ENCODE measurements at regions not wholly inside any gene's neighbourhood (a gene's known extent, or its start where the extent isn't known, plus 50 kb on each side); places are given as distances from the start of the nearest gene placed in this dataset.
A peak's percentile ranks its signal among the peaks of the same experiment; 100 is the strongest.

DNA sequence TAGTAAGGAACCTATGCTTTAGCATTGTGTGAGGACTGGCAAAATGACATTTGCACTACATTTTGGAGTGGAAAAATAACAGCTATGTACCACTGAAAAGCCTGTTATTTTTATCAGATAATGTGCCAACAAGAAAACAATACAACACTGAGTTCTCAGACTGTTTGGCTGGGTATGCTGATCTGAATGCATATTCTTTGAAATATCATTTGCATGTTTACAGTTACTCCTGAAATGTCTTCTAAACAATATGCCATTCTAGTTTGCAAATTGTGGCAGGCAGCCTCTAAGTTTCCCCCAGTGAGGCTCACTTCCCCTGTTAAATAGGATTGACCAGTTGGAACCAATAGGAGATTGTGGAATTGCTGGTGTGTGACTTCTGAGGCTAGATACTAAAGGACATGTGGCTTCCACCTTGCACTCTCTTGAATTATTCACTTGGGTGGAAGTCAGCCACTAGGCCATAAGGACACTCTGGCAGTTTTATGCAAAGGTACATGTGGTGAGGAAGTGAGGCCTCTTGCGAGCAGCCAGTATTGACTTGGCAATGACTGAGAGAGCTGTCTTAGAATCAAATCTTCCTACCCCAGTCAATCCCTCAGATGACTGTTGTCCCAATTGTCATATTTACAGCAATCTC lies 250.4 kb upstream of the PCSK5 start:
- no peak overlapping the region for H2BK5ac ChIP-seq (ENCODE audit: low read depth, low read length, poor library complexity)
- H3K9me3 ChIP-seq (ENCODE audit: insufficient read depth, low read depth, low read length), result no peaks in the 10 kb centered on the region
- H3K27ac ChIP-seq (ENCODE audit: low read depth, low read length), result no peak overlapping the region
- H3K14ac ChIP-seq (ENCODE audit: low read length), result no peak overlapping the region
- H3K36me3 ChIP-seq (ENCODE audit: control insufficient read depth in 1 of 2, insufficient read depth in 2 of 2, low read length in 2 of 2), result peaks cover 0 to 2% of the 10 kb centered on the region in 2 experiments
- H3K27me3 ChIP-seq (ENCODE audit: insufficient read depth, low read length), result no peaks in the 10 kb centered on the region
- H3K79me2 ChIP-seq (ENCODE audit: control insufficient read depth, insufficient read depth, low read length, poor library complexity), result no peaks in the 10 kb centered on the region
- no peak overlapping the region for H4K12ac ChIP-seq (ENCODE audit: low read depth, low read length)
- no peak for DNase-seq
- H2AFZ ChIP-seq (ENCODE audit: insufficient read depth, low read length, poor library complexity), result no peak overlapping the region
- H2BK120ac ChIP-seq (ENCODE audit: insufficient read depth, low read length, poor library complexity), result no peak overlapping the region
- no peak overlapping the region for H2BK12ac ChIP-seq (ENCODE audit: low read length)
- no peak overlapping the region for H3K4ac ChIP-seq (ENCODE audit: low read depth, low read length)
- H3K23ac ChIP-seq (ENCODE audit: low read length), result no peak overlapping the region
- no peak overlapping the region for H4K91ac ChIP-seq (ENCODE audit: low read depth, low read length)
- no peak overlapping the region for H2AK5ac ChIP-seq (ENCODE audit: low read length)
- H3K4me1 ChIP-seq (ENCODE audit: control insufficient read depth in 1 of 2, insufficient read depth in 2 of 2, low read length in 2 of 2), result no peaks in the 10 kb centered on the region
- H3K4me2 ChIP-seq (ENCODE audit: low read length), result no peak overlapping the region
- H3K18ac ChIP-seq (ENCODE audit: low read length), result no peak overlapping the region
- H3K4me3 ChIP-seq (ENCODE audit: low read depth, low read length), result no peak overlapping the region
- no peaks in the 10 kb centered on the region for H3K79me1 ChIP-seq (ENCODE audit: low read length)
- H3K9ac ChIP-seq (ENCODE audit: low read length), result no peak overlapping the region
- no peak overlapping the region for H4K8ac ChIP-seq (ENCODE audit: low read depth, low read length)
- WGBS (ENCODE audit: extremely low coverage, insufficient coverage, insufficient read length), result no CpG with 5 or more reads among the region's 1 CpG

DNA sequence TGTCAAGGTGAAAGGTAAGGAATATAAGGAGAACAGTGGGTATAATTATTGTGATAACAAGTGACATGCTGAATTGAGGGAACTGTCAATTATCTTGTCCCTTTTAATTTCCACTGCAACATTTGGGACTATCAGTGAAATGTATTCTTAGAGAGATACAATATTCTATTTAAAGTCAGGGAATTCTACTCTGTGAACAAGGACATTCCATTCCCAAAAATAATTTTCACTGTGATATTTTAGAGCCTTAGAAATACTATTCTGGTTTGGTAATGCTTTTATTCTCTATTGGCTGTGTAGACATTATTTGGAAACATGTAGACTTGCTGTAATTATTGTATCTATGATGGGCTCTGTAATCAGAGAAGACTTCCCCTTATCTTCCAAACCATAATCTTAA lies 248.0 kb upstream of the PCSK5 start:
- Histone ChIP-seq H2AK5ac (ENCODE audit: low read length) (no peak overlapping the region), H3K27me3 (ENCODE audit: insufficient read depth, low read length) (no peaks in the 10 kb centered on the region), H3K4me1 (ENCODE audit: control insufficient read depth in 1 of 2, insufficient read depth in 2 of 2, low read length in 2 of 2) (no peaks in the 10 kb centered on the region), H3K79me2 (ENCODE audit: control insufficient read depth, insufficient read depth, low read length, poor library complexity) (no peaks in the 10 kb centered on the region), H2AFZ (ENCODE audit: insufficient read depth, low read length, poor library complexity) (no peak overlapping the region), H2BK12ac (ENCODE audit: low read length) (no peak overlapping the region), H2BK120ac (ENCODE audit: insufficient read depth, low read length, poor library complexity) (no peak overlapping the region), H4K91ac (ENCODE audit: low read depth, low read length) (no peak overlapping the region), H3K4ac (ENCODE audit: low read depth, low read length) (no peak overlapping the region), H2BK5ac (ENCODE audit: low read depth, low read length, poor library complexity) (no peak overlapping the region), H3K9me3 (ENCODE audit: insufficient read depth, low read depth, low read length) (no peaks in the 10 kb centered on the region), H3K27ac (ENCODE audit: low read depth, low read length) (no peak overlapping the region), H3K23ac (ENCODE audit: low read length) (no peak overlapping the region), H3K79me1 (ENCODE audit: low read length) (no peaks in the 10 kb centered on the region), H4K8ac (ENCODE audit: low read depth, low read length) (no peak overlapping the region), H3K4me3 (ENCODE audit: low read depth, low read length) (no peak overlapping the region), H3K4me2 (ENCODE audit: low read length) (no peak overlapping the region), H4K12ac (ENCODE audit: low read depth, low read length) (no peak overlapping the region), H3K36me3 (ENCODE audit: control insufficient read depth in 1 of 2, insufficient read depth in 2 of 2, low read length in 2 of 2) (no peaks in the 10 kb centered on the region), H3K9ac (ENCODE audit: low read length) (no peak overlapping the region), H3K18ac (ENCODE audit: low read length) (no peak overlapping the region), H3K14ac (ENCODE audit: low read length) (no peak overlapping the region)
- no peak for DNase-seq

DNA sequence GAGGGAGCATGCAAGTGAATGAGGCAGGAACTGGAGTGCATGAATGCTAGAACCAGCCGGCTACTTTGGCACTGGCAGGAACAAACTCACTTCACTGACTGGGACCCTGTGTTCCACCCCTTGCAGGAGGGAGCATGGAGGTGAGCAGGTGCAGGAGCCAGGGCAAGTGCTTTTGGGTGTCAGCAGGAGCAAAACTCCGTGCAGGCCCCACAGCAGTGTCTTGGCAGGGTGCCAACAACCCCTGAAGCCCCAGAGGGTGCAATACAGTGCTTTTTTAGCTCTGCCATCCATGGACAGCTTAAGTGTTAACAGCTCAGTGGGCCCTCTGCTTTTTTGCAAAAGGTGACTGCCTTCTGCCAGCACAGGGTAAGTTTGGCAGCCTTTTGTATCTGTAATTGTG lies 245.8 kb upstream of the PCSK5 start:
- Histone ChIP-seq H2AK5ac (ENCODE audit: low read length) (no peak overlapping the region), H3K79me2 (ENCODE audit: control insufficient read depth, insufficient read depth, low read length, poor library complexity) (no peaks in the 10 kb centered on the region), H2BK12ac (ENCODE audit: low read length) (no peak overlapping the region), H2BK5ac (ENCODE audit: low read depth, low read length, poor library complexity) (no peak overlapping the region), H3K23ac (ENCODE audit: low read length) (no peak overlapping the region), H4K12ac (ENCODE audit: low read depth, low read length) (no peak overlapping the region), H3K9me3 (ENCODE audit: insufficient read depth, low read depth, low read length) (no peaks in the 10 kb centered on the region), H3K4me2 (ENCODE audit: low read length) (no peak overlapping the region), H2AFZ (ENCODE audit: insufficient read depth, low read length, poor library complexity) (no peak overlapping the region), H4K91ac (ENCODE audit: low read depth, low read length) (no peak overlapping the region), H3K14ac (ENCODE audit: low read length) (no peak overlapping the region), H3K9ac (ENCODE audit: low read length) (no peak overlapping the region), H3K27me3 (ENCODE audit: insufficient read depth, low read length) (no peaks in the 10 kb centered on the region), H3K18ac (ENCODE audit: low read length) (no peak overlapping the region), H2BK120ac (ENCODE audit: insufficient read depth, low read length, poor library complexity) (no peak overlapping the region), H3K4ac (ENCODE audit: low read depth, low read length) (no peak overlapping the region), H3K27ac (ENCODE audit: low read depth, low read length) (no peak overlapping the region), H3K36me3 (ENCODE audit: control insufficient read depth in 1 of 2, insufficient read depth in 2 of 2, low read length in 2 of 2) (no peaks in the 10 kb centered on the region), H4K8ac (ENCODE audit: low read depth, low read length) (no peak overlapping the region), H3K4me3 (ENCODE audit: low read depth, low read length) (no peak overlapping the region), H3K79me1 (ENCODE audit: low read length) (peaks cover 11% of the 10 kb centered on the region), H3K4me1 (ENCODE audit: control insufficient read depth in 1 of 2, insufficient read depth in 2 of 2, low read length in 2 of 2) (peaks cover 9% of the 10 kb centered on the region in 2 experiments)
- no CpG with 5 or more reads among the region's 2 CpGs for WGBS (ENCODE audit: extremely low coverage, insufficient coverage, insufficient read length)
- DNase-seq, result no peak

DNA sequence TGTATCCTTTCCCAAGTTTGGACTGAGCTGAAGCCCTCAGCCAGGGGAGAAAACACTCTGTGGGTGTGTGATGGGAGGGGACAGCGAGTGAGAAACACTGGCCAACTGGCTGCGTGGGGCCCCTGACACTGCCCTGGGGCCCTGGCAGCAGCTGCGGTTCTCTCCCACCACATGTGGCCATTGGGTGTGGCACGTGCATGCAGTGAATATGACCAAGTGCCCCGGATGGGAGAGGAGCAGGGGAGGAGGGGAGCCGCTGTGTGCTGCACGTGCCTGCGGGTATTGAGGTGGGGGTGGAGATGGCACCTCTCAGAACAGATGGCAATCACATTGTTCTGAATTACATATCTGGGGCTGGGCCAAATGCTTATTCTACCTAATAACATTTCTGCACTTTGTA lies 242.4 kb upstream of the PCSK5 start:
- no CpG with 5 or more reads among the region's 8 CpGs for WGBS (ENCODE audit: extremely low coverage, insufficient coverage, insufficient read length)

More for the DNA sequence above, 242.4 kb upstream of the PCSK5 start:
- peak overlapping the region; percentile 9 for H2AK5ac ChIP-seq (ENCODE audit: low read length)
- peak overlapping the region; percentile 13 for H3K4me3 ChIP-seq (ENCODE audit: low read depth, low read length)
- H3K79me1 ChIP-seq (ENCODE audit: low read length), result peaks cover 11% of the 10 kb centered on the region
- H3K27ac ChIP-seq (ENCODE audit: low read depth, low read length), result peak overlapping the region; percentile 58
- no peaks in the 10 kb centered on the region for H3K27me3 ChIP-seq (ENCODE audit: insufficient read depth, low read length)
- H3K4me1 ChIP-seq (ENCODE audit: control insufficient read depth in 1 of 2, insufficient read depth in 2 of 2, low read length in 2 of 2), result peaks cover 9% of the 10 kb centered on the region in 2 experiments
- H3K4me2 ChIP-seq (ENCODE audit: low read length), result no peak overlapping the region
- H4K91ac ChIP-seq (ENCODE audit: low read depth, low read length), result peak overlapping the region; percentile 76
- H3K36me3 ChIP-seq (ENCODE audit: control insufficient read depth in 1 of 2, insufficient read depth in 2 of 2, low read length in 2 of 2), result no peaks in the 10 kb centered on the region
- no peak for DNase-seq
- H4K8ac ChIP-seq (ENCODE audit: low read depth, low read length), result no peak overlapping the region
- H3K9me3 ChIP-seq (ENCODE audit: insufficient read depth, low read depth, low read length), result no peaks in the 10 kb centered on the region
- H3K9ac ChIP-seq (ENCODE audit: low read length), result no peak overlapping the region
- peak overlapping the region; percentile 32 for H3K14ac ChIP-seq (ENCODE audit: low read length)
- peak overlapping the region; percentile 55 for H2BK12ac ChIP-seq (ENCODE audit: low read length)
- peak overlapping the region; percentile 13 for H2BK5ac ChIP-seq (ENCODE audit: low read depth, low read length, poor library complexity)
- H2BK120ac ChIP-seq (ENCODE audit: insufficient read depth, low read length, poor library complexity), result peak overlapping the region; percentile 50
- no peak overlapping the region for H4K12ac ChIP-seq (ENCODE audit: low read depth, low read length)
- no peak overlapping the region for H3K23ac ChIP-seq (ENCODE audit: low read length)
- H3K79me2 ChIP-seq (ENCODE audit: control insufficient read depth, insufficient read depth, low read length, poor library complexity), result no peaks in the 10 kb centered on the region
- peak overlapping the region; percentile 48 for H3K18ac ChIP-seq (ENCODE audit: low read length)
- no peak overlapping the region for H2AFZ ChIP-seq (ENCODE audit: insufficient read depth, low read length, poor library complexity)
- peak overlapping the region; percentile 42 for H3K4ac ChIP-seq (ENCODE audit: low read depth, low read length)

All from trophoblast cell (in vitro differentiated cells and primary cell).